NCI-H510A treated with DMSO at 0.1 percent for 48 hours (cell line): ENCODE measurements at regions not wholly inside any gene's neighbourhood (a gene's known extent, or its start where the extent isn't known, plus 50 kb on each side); places are given as distances from the start of the nearest gene placed in this dataset.
"Not testable (repeated sequence)": the region's sequence is repeated elsewhere in the genome, so short reads cannot be mapped to it uniquely, and the experiment has no call there.

Source experiments
- DNase-seq: peaks from one replicate; lab custom pipeline; 2025; lab: John Stamatoyannopoulos, UW

DNA sequence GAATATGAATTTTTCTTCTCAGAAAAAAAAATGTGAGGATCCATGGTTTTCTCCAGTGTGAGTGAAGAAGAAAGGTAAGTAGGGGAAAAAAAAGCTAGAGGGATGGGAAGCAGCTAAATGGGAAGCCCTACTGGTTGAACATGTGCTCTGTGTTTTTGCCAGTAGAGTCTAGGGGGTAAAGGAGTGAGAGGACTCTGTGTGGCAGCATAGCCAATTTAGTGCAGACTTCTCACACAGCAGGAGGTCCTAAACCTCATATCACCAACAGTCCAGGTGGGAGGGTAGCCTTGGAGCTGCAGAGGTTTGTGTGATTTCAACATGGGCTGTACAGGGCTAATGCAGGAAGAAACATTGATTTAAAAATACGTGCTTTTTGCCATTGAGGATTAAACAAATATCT, 334.5 kb upstream of the SPHKAP start:
- no peak for DNase-seq

DNA sequence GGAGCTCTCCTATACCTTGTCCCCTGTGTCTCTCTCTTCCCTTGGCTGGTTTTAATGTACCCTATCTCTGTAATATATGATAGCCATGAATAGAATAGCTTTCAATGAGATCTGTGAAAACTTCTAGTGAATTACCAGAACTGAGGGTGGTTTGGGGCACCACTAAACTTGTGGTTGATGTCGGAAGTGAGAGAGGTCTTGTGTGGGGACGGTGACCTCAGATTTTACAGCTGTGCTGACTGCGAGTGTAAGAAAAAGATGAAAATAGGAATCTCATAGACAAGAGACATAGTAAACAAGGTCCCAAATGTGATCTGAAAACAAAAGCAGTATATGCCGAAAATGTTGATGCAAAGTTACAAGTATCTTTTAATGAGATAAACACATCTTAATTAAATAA, 332.0 kb upstream of the SPHKAP start:
- not testable (repeated sequence) for DNase-seq

DNA sequence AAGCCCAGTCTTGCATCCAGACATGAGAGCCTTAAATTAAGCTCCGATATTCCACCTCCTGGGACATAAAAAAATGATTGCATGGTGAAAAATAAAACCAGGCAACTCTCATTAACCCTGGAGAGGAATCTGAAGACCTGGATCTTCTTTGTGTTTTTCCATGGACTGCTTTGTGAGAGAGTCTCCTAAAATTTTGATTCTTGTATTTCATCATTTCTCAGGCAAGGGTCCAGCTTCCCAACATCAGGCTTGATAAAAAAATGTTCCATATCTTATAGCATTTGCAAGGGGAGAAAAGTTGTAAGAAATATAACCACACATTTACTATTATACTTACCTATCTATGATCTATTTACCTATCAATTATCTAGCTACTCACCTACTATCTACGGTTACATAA, 327.5 kb upstream of the SPHKAP start:
- DNase-seq: no peak

DNA sequence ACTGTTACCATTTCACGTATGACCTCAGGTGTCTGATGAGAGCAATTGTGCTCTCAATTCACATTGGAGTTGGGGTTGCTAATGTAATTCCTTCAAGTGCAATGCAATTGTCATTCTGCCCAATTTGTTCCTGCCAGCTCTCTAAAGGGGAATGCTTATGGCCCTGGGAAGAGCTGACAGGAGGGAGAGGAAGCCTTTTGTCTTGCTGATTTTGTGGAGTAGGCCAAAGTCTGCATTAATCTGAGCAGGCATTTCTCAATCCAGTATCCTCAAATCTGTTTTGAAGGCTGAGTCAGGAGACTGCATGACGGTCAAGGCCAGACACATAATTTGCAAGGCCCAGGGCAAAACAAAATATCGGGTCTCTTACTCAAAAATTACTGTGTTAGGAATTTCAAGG, 326.4 kb upstream of the SPHKAP start:
- DNase-seq: no peak

DNA sequence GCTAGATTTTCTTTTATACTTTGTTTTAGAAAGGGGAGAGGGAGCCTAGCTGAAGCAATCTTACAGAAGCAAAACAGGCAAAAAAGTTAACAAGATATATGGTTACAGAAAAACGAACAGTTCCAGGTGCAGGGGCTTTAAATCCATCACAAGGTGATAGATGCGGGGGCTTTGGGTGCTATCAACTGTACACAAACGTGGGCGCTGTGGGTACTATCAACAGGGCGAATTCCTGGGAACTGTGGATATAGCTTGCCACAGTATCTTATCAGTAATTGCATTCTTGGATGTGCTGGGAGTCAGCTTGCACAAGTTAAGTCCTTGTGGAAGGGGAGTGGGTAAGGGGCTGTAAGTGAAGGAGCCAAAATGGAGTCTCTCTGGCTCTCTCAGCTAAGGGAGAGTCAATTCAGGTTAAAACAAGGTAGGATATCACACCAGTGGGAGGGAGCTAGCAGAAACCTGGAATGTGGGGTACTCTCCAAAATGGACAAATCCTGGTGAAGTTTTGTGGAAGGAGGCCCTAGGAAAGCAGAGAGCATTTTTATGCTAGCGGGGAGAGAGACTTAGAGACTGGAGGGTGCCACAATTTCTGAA, 325.8 kb upstream of the SPHKAP start:
- no peak for DNase-seq

DNA sequence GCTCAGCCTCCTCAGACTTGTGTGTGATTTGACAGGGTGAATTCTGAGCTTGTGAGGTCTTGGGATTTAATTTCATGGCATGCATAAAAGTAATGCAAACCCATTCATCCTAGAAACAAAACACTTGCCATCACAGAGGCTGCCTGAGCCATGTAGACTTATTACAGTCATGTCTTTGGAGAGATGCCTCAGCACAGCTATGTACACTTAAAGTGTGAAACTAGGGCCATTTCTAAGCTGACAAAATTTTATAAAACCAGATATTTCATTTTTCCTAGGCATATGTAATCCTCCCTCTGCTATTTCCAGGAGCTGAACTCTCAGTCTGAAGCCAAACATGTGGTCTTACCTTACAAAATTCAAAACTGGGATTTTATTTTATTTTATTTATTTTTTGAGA, 322.2 kb upstream of the SPHKAP start:
- no peak for DNase-seq

DNA sequence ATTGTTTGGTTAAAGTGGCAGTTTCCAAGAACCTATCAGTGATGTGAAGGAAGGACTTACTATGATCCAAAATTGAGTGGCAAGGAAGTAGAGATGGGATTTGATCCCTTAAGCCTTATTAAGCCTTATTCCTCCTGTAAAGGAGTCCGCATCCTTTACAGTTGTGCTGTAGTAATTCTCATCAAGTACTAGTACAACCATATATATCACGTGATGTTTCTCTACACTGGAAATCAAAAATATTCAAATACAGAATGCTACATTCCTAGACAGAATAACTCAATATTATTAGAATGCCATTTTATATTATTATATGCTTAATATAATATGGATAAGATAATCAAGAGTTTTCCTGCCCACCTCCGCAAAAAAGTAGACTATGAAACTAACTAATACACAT, 312.4 kb upstream of the SPHKAP start:
- DNase-seq: no peak

DNA sequence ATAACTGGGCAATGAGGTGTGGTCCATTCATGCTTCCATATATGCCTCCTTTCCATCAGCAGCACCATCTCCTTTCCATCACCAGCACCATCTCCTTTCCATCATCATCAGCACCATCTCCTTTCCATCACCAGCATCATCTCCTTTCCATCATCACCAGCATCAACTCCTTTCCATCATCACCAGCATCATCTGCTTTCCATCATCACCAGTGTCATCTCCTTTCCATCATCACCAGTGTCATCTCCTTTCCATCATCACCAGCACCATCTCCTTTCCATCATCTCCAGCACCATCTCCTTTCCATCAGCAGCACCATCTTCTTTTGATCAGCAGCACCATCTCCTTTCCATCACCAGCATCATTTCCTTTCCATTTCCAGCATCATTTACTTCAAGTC, 297.5 kb upstream of the SPHKAP start:
- DNase-seq: no peak

DNA sequence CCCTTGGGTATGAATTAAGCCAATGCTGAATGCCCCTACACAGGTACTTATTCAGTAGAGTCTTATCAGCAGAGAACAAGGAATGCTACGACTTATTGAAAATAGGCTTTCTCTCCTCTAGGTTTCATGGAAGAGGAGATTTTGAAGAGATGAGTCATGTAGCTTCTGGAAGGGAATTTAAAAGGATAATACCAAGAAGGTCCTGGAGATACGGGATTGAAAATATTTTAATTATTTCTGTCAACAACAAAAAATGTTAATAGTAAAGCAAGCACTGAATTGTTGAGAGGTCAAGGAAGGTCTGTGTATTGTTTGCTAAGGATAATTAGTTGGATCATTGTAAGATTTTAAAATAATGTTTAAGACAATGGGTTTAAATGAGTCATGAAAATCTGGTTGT, 293.0 kb upstream of the SPHKAP start:
- no peak for DNase-seq

DNA sequence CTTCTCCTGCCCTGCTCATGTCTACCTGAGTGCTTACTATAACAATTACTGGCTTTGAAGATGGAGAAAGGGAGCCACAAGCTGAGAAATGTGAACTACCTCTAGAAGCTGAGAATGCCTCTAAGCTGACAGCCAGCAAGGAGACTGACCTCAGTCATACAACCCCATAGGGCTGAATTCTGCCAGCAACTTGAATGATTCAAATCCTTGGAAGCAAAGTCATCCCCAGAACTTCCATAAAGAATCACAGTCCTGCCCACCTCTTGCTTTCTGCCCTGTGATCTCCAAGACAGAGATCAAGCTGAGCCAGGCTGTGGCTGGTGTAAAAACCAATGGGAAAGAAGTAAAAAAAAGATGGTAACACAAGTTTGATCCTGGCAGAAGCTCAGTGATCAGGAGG, 288.2 kb upstream of the SPHKAP start:
- no peak for DNase-seq

DNA sequence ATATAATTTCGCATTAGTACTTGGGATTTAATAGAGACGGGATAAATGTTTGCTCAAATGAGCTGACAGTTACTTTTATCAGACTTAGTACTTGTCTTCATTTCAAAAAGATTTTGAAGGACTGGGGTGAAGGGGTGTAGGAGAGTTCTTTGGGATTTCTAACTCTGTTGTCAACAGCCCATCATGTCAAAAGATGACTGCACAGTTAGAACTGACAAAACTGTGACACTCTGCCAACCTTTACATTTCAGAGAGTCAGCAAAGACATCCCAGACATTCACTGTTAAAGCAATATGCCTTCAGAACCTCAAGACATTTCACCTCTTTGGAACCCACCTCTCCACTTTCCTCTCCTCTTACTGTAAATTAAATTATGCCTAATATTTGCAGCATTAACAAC, 285.4 kb upstream of the SPHKAP start:
- DNase-seq: no peak

DNA sequence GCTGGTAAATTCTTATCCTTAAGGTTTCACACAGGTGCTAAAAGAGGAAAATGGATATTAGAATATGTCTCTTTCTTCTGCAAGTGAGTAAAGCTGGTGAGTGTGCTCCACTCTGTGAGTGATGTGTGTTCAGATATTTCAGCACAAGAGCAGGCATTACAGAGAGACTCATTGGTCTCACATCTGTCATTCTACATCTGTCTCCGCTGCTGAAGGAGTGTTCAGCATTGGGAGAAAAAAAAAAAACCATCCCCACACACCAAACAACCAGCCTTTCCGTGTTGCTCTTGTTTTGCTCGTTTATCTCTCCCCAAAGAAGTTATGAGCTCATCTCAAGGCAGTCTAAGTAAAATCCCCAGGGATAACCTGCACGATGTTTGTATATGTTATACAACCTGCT, 283.9 kb upstream of the SPHKAP start:
- no peak for DNase-seq

DNA sequence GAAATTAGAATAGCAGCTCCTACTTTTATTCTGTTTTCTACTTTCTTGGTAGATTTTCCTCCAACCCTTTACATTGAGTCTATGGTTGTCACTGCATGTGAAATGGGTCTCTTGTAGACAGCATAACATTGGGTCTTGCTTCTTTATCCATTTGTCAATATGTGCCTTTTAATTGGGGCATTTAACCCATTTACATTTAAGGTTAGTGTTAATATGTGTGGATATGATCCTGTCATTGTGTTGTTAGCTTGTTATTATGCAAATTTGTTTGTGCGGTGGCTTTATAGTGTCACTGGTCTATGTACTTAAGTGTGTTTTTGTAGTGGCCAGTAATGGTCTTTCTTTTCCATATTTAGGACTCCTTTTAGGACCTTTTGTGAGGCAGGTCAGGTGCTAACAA, 276.9 kb upstream of the SPHKAP start:
- no peak for DNase-seq

DNA sequence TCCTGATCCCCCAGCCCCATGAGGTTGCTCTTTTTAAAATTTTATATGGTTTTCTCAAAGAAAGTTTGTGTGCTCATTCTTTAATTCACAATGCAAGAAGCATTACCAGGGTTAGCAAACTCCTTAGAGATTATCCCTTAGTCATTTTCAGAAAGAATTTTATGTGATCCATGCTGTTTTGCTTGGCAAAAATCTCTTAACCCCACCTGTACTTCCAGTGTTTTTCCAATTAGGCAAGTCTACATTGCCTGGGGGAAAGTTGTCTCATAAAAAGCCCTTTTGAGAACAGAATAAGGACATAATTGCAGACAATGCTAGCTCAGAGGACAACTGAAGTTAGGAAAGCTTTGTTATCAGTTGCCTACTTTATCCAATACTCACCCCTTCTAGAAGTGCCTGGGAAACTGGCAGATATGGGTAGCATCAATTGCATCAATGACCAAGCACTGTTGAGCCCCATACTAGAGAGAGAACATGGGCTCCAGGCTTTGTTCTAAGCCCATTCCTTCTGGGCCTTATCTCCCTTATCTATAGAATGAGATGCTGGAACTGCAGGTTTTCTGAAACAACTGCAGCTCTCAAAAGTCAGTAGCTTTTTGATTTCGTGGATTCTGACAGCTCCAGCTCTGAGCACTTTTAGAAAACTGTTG, 265.9 kb upstream of the SPHKAP start:
- no peak for DNase-seq

DNA sequence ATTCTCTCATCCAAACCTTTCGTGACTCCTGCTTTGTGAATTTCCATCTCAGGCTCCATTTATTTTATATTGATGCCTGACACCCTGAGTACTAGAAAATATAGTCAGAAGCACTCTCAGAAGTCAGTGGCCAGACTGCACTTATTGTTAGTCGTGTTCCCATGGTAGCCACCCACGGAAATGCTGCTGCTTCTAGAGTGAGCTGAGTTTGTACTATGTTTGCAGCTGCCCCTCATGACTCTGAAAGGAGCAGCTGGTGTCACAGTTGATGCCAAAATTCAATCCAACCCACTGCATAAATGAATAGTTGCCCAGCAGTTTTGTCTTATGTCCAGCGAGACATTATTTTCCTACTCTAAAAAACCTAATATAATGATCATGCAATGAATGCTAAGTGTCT, 265.2 kb upstream of the SPHKAP start:
- peak; percentile 77 for DNase-seq

DNA sequence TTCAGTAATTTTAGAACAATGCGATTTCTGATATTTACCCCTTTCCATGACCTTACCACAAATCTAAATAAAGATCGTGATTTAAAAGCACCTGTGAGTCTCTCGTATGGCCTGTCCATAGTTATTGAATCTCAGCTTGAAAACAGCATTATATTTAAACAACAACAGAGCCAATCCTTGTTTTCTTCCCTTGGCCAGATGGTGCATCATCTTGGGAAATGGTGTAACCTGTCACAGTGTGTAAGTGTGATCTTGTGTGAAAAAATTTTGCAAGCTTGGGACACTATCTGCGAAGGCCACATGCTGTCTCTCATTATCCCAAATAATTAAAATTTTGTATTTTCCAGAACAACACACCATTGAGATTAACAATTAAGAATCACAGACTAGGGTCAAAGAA, 262.7 kb upstream of the SPHKAP start:
- no peak for DNase-seq

DNA sequence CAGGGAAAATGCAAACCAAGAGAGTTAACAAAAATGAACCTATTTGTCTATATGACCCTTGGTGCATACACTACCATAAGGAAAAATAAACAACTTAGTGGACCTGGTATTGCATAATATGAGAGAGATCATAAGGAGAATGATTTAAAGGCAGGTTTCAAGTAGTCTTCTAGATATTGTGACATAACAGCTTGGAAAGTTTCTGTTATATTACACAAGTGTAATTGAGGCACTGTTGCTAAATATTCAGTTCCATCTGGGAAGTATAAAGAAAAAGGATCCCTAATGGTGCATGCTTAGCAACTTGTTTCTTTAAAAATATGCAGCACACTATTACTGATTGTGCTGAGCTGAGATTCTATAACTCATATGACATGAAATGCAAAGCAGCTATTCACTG, 252.2 kb upstream of the SPHKAP start:
- DNase-seq: no peak

DNA sequence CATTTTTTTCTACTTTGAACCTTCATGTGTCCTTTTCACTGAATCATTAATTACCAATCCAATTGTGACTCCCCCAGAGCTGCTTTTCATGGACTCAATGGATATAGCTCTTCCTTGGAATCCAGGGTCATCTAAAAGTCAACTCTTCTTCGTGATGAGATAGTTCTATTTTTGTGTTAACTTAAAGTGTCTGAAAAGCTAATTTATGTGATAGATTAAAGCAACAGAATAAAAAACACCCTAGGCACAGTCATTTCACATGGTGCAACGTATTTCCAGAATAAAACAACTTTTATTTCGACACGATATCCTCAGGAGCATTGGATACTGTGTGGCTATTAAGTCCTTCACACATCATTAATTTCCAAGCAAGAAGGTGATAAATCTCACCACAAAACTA, 250.6 kb upstream of the SPHKAP start:
- DNase-seq: no peak

DNA sequence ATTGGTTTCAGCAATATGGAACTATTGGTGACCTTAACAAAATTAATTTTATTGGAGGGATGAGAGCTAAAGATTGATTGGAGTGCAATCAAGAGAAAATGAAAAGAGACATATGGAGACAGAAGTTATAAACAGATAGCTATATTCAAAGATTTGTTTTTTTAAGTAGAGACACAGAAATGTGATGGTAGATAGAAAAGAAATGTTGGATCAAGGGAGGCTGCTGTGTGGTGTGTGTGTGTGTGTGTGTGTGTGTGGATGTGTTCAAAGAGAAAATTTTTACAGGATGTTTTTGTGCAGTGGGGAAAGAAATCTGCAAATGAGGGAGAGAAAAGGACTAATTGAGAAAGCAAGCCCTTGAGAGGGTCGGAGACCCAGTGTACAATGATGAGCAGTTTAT, 249.5 kb upstream of the SPHKAP start:
- DNase-seq: no peak

DNA sequence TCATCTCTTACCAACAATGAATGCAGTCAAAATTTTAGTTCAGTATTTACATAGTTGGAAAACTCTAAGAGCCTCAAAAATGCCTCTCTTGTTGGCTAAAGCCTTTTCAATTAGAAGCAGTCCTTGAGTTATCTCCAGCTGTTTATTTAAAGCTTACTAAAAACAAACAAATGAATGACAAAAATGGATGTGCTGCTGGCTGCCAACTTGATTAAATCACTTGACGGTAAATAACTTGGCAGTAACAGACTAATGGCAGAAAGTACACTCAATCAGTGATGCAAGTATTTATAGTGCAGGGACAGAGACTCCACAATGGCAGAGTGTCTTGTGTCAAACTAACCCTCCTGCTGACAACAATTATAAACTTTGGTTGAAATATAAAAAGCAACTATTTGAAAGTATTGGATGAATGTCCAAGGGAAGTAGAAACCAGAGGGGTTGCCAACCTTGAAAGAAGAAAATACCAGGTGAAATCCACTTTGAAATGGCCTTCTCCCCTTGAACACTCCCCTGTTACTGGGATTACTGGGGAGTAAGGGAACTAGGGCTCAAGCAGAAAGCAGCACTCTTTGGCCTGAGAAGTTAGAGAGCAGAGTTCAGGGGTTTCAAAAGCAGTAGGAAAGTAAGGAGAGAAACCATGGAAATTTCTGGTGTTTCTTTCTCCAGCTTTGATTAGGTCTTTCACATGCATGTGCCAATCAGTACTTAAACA, 245.2 kb upstream of the SPHKAP start:
- peak; percentile 59 for DNase-seq

DNA sequence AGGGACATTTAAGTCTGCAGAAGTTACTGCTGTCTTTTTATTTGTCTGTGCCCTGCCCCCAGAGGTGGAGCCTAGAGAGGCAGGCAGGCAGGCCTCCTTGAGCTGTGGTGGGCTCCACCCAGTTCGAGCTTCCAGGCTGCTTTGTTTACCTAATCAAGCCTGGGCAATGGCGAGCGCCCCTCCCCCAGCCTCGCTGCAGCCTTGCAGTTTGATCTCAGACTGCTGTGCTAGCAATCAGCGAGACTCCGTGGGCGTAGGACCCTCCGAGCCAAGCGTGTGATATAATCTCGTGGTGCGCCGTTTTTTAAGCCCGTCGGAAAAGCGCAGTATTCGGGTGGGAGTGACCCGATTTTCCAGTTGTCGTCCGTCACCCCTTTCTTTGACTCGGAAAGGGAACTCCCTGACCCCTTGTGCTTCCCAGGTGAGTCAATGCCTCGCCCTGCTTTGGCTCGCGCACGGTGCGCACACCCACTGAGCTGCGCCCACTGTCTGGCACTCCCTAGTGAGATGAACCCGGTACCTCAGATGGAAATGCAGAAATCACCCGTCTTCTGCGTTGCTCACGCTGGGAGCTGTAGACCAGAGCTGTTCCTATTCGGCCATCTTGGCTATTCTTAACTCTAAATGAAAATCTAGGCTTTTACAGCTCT, 244.0 kb upstream of the SPHKAP start:
- DNase-seq: peak; percentile 56

DNA sequence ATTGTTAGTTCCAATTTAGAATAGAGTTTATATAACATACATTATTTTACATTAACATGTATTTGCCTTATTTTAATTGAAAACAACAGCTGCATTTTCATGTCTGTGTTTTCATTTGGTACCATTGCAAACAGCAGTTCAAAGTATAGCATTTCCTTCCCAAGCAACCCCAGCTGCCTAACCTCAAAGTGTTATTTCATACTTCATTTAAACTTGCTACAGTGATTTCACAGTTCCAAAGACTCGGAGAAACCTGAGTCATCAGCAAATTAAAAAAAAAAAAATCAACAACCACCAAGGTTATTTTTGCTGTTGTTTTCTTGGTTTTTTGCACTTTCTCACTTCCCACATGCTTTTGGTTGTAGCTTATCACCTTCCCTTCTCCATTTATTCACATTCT, 236.5 kb upstream of the SPHKAP start:
- no peak for DNase-seq

DNA sequence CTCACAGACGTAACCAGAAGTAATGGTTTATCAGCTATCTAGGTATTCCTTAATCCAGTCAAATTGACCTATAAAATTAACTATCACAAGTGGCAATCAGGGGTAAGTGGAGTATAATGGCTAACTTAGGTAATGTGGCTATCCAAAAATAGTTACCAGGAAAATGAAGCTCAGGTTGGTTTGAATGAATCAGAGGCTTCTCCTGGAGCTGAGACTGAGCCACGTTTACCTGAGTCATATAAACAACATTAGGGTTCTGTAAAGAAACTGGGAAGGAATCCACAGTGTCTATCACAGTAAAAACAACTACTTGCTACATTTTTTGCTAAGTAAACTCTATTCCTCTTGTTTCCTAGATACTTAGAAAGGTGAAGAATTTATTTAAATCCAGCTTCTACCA, 236.0 kb upstream of the SPHKAP start:
- no peak for DNase-seq
